ENCODE measurements at regions not wholly inside any gene's neighbourhood (a gene's known extent, or its start where the extent isn't known, plus 50 kb on each side); places are given as distances from the start of the nearest gene placed in this dataset.

- no peak for TF ChIP-seq CTCF (conservative IDR thresholded peaks at IDR 0.05; ENCODE audit: low read depth in 2 of 2)
- no peak for TF ChIP-seq POLR2AphosphoS5 (IDR thresholded peaks at IDR 0.05; ENCODE audit: low read depth)
- TF ChIP-seq JUNB (IDR thresholded peaks at IDR 0.05; ENCODE audit: unreplicated experiment): no peak
- TF ChIP-seq EZH2 (IDR thresholded peaks at IDR 0.05; ENCODE audit: low read depth, unreplicated experiment): no peak
- TF ChIP-seq REST (IDR thresholded peaks at IDR 0.05; ENCODE audit: unreplicated experiment): no peak
- TF ChIP-seq ZNF331 (CRISPR knock-in tag; IDR thresholded peaks at IDR 0.05; ENCODE audit: low read depth): no peak
- TF ChIP-seq CREB1 (CRISPR knock-in tag; IDR thresholded peaks at IDR 0.05; ENCODE audit: low read depth): no peak
- TF ChIP-seq ETS1 (IDR thresholded peaks at IDR 0.05): no peak
- TF ChIP-seq EZH2phosphoT487 (IDR thresholded peaks at IDR 0.05; ENCODE audit: unreplicated experiment): no peak
- TF ChIP-seq ZNF462 (CRISPR knock-in tag; IDR thresholded peaks at IDR 0.05): no peak
Measured at GRCh38 chr3:95715128-95715527, 1099.3 kb upstream of the EPHA6 start.

Measured in GM23338 (cell line).